H9 (cell line): ENCODE measurements at regions not wholly inside any gene's neighbourhood (a gene's known extent, or its start where the extent isn't known, plus 50 kb on each side); places are given as distances from the start of the nearest gene placed in this dataset.

Experiments
- DNase-seq: peaks from one replicate; pipeline ENCODE4 v3.0.0-alpha.2; 2017
- H2AFZ ChIP-seq: one replicate; pipeline ENCODE4 v1.6.1; 2013; ENCODE audit warnings: mild to moderate bottlenecking, low read length, control low read depth, moderate library complexity
- H2AK5ac ChIP-seq: 2 replicates; pipeline ENCODE4 v1.6.1; 2013; ENCODE audit warnings: low read length, control low read depth, mixed read lengths; ENCODE audit not compliant: insufficient read length
- H2BK120ac ChIP-seq: one replicate; pipeline ENCODE4 v1.6.1; 2013; ENCODE audit warnings: low read depth, mild to moderate bottlenecking, low read length, control low read depth, inconsistent platforms; ENCODE audit not compliant: poor library complexity, severe bottlenecking
- H2BK12ac ChIP-seq: 2 replicates; pipeline ENCODE4 v1.6.1; 2013; ENCODE audit warnings: low read length, control low read depth, mixed read lengths, low read depth; ENCODE audit not compliant: insufficient read length
- H2BK15ac ChIP-seq: 2 replicates; pipeline ENCODE4 v1.6.1; 2013; ENCODE audit warnings: low read depth, low read length, control low read depth
- H2BK20ac ChIP-seq: one replicate; pipeline ENCODE4 v1.6.1; 2013; ENCODE audit warnings: low read depth, mild to moderate bottlenecking, low read length, control low read depth, inconsistent platforms; ENCODE audit not compliant: poor library complexity, severe bottlenecking
- H2BK5ac ChIP-seq: 2 replicates; pipeline ENCODE4 v1.6.1; 2013; ENCODE audit warnings: low read length, control low read depth, mixed read lengths; ENCODE audit not compliant: insufficient read length
- H3K14ac ChIP-seq: 2 replicates; pipeline ENCODE4 v1.6.1; 2013; ENCODE audit warnings: low read length, control low read depth; ENCODE audit not compliant: insufficient read depth
- H3K18ac ChIP-seq: 2 replicates; pipeline ENCODE4 v1.6.1; 2013; ENCODE audit warnings: low read depth, mild to moderate bottlenecking, mixed read lengths, low read length, control low read depth; ENCODE audit not compliant: insufficient read length
- H3K23ac ChIP-seq: 2 replicates; pipeline ENCODE4 v1.6.1; 2013; ENCODE audit warnings: low read length, control low read depth, mixed read lengths, low read depth; ENCODE audit not compliant: insufficient read length
- H3K23me2 ChIP-seq: 2 replicates; pipeline ENCODE4 v1.6.1; 2013; ENCODE audit warnings: low read depth, mild to moderate bottlenecking, mixed read lengths, low read length, control low read depth; ENCODE audit not compliant: insufficient read length, poor library complexity, severe bottlenecking
- H3K27ac ChIP-seq: 2 replicates; pipeline ENCODE4 v1.5.1; 2013; ENCODE audit warnings: low read length, control low read depth, mixed read lengths, low read depth; ENCODE audit not compliant: insufficient read length
- H3K27me3 ChIP-seq: 2 replicates; pipeline ENCODE4 v1.6.1; 2013; ENCODE audit warnings: low read length, control low read depth, inconsistent platforms; ENCODE audit not compliant: insufficient read depth
- H3K4ac ChIP-seq: 2 replicates; pipeline ENCODE4 v1.6.1; 2013; ENCODE audit warnings: low read depth, mild to moderate bottlenecking, control low read depth, inconsistent platforms, low read length, moderate library complexity
- H3K4me1 ChIP-seq: 2 replicates; pipeline ENCODE4 v1.6.1; 2013; ENCODE audit warnings: low read length, control low read depth, inconsistent platforms; ENCODE audit not compliant: insufficient read depth
- H3K4me2 ChIP-seq: 2 replicates; pipeline ENCODE4 v1.6.1; 2013; ENCODE audit warnings: low read length, control low read depth, mixed read lengths; ENCODE audit not compliant: insufficient read length, insufficient read depth
- H3K56ac ChIP-seq: 2 replicates; pipeline ENCODE4 v1.6.1; 2013; ENCODE audit warnings: low read depth, mild to moderate bottlenecking, mixed read lengths, low read length, control low read depth; ENCODE audit not compliant: insufficient read length
- H3K79me1 ChIP-seq: 2 replicates; pipeline ENCODE4 v1.6.1; 2013; ENCODE audit warnings: low read depth, mild to moderate bottlenecking, moderate library complexity, low read length, control low read depth, inconsistent platforms; ENCODE audit not compliant: insufficient read depth, poor library complexity, severe bottlenecking
- H3K79me2 ChIP-seq: 2 replicates; pipeline ENCODE4 v1.6.1; 2013; ENCODE audit warnings: low read length, control low read depth, inconsistent platforms; ENCODE audit not compliant: insufficient read depth
- H3K9ac ChIP-seq: 2 replicates; pipeline ENCODE4 v1.6.1; 2013; ENCODE audit warnings: low read length, control low read depth, mixed read lengths; ENCODE audit not compliant: insufficient read length; ENCODE audit errors: extremely low read depth
- H3K9me3 ChIP-seq: one replicate; pipeline ENCODE4 v1.6.1; 2013; ENCODE audit warnings: low read depth, low read length, inconsistent platforms; ENCODE audit not compliant: control insufficient read depth
- H3T11ph ChIP-seq: one replicate; pipeline ENCODE4 v1.6.1; 2013; ENCODE audit warnings: mild to moderate bottlenecking, low read length, control low read depth, inconsistent platforms
- H4K20me1 ChIP-seq: one replicate; pipeline ENCODE4 v1.6.1; 2013; ENCODE audit not compliant: control insufficient read depth, insufficient read length, insufficient read depth
- H4K5ac ChIP-seq: 2 replicates; pipeline ENCODE4 v1.6.1; 2013; ENCODE audit warnings: low read depth, mild to moderate bottlenecking, mixed read lengths, low read length, control low read depth; ENCODE audit not compliant: insufficient read length
- H4K8ac ChIP-seq: replicated peaks from 2 replicates; pipeline ENCODE4 v1.6.1; 2013; ENCODE audit warnings: low read length, control low read depth, mixed read lengths, low read depth; ENCODE audit not compliant: insufficient read length
- H4K91ac ChIP-seq: 2 replicates; pipeline ENCODE4 v1.6.1; 2013; ENCODE audit warnings: low read depth, mild to moderate bottlenecking, moderate library complexity, mixed read lengths, low read length, control low read depth; ENCODE audit not compliant: insufficient read length
- H3K27ac Mint-ChIP-seq, 3 experiments: 2 replicates in 2 of 3; 3 replicates in 1 of 3; pipeline ENCODE4 v1.8.0; 2020 to 2021; ENCODE audit warnings: mixed read lengths in 3 of 3, mild to moderate bottlenecking in 1 of 3, moderate library complexity in 1 of 3
- H3K27me3 Mint-ChIP-seq: 2 replicates; pipeline ENCODE4 v1.8.0; 2021; ENCODE audit warnings: low read depth, mild to moderate bottlenecking, moderate library complexity, mixed read lengths
- H3K36me3 Mint-ChIP-seq, 3 experiments: 2 replicates in 2 of 3; 3 replicates in 1 of 3; pipeline ENCODE4 v1.8.0; 2020 to 2021; ENCODE audit warnings: low read depth in 3 of 3, mixed read lengths in 3 of 3; ENCODE audit not compliant: insufficient read depth in 1 of 3
- H3K4me1 Mint-ChIP-seq, 2 experiments: 2 replicates each; pipeline ENCODE4 v1.8.0; 2020; ENCODE audit warnings: mixed read lengths in 2 of 2
- H3K4me3 Mint-ChIP-seq, 2 experiments: 2 replicates in 1 of 2; 3 replicates in 1 of 2; pipeline ENCODE4 v1.8.0; 2020 to 2021; ENCODE audit warnings: mild to moderate bottlenecking in 2 of 2, mixed read lengths in 2 of 2, moderate library complexity in 1 of 2
- H3K9me3 Mint-ChIP-seq, 2 experiments: 2 replicates in 1 of 2; 3 replicates in 1 of 2; pipeline ENCODE4 v1.8.0; 2020; ENCODE audit warnings: mild to moderate bottlenecking in 2 of 2, mixed read lengths in 2 of 2, moderate library complexity in 1 of 2
- CTCF ChIP-seq: fragments of 200-600 bp; sonication (generic); conservative IDR thresholded peaks from 3 replicates; pipeline ENCODE4 v1.8.0; 2021; ENCODE audit warnings: antibody characterized with exemption, mild to moderate bottlenecking
- WGBS: extraction: QIAGEN DNeasy Blood & Tissue Kit; methylation state at CpG from one replicate; pipeline ENCODE4 v1.1.7; 2013; ENCODE audit warnings: missing lambda C conversion rate, low lambda C conversion rate, mixed read lengths; ENCODE audit not compliant: insufficient read length; ENCODE audit errors: extremely low coverage; 5-methylcytosine and 5-hydroxymethylcytosine counted together

- Histone ChIP-seq H4K8ac (no peak overlapping the region), H3K27me3 (no peaks in the 10 kb centered on the region), H2BK12ac (no peak overlapping the region), H2BK5ac (no peak overlapping the region), H2BK15ac (no peak overlapping the region), H3K27ac (no peak overlapping the region), H3K56ac (no peak overlapping the region), H2AFZ (no peak overlapping the region), H3K14ac (no peak overlapping the region), H3K79me1 (no peaks in the 10 kb centered on the region), H3K79me2 (no peaks in the 10 kb centered on the region), H3T11ph (no peak overlapping the region), H3K9me3 (no peaks in the 10 kb centered on the region), H2BK120ac (no peak overlapping the region), H3K23me2 (no peaks in the 10 kb centered on the region), H3K9ac (no peak overlapping the region), H2AK5ac (no peak overlapping the region), H3K4ac (no peak overlapping the region), H4K5ac (no peak overlapping the region), H3K4me2 (no peak overlapping the region), H3K23ac (no peak overlapping the region), H4K91ac (no peak overlapping the region), H4K20me1 (no peaks in the 10 kb centered on the region), H3K18ac (no peak overlapping the region), H3K4me1 (no peaks in the 10 kb centered on the region), H2BK20ac (no peak overlapping the region)
- DNase-seq, result no peak
- H3K27me3 Mint-ChIP-seq, result peaks cover 17% of the 10 kb centered on the region
- no peak overlapping the region for H3K4me3 Mint-ChIP-seq
- H3K27ac Mint-ChIP-seq, result no peak overlapping the region
- TF ChIP-seq CTCF, result no peak
- H3K36me3 Mint-ChIP-seq, result peaks cover 0 to 4% (median 0%) of the 10 kb centered on the region in 3 experiments; a peak in 1 of 7 replicates
- no peaks in the 10 kb centered on the region for H3K4me1 Mint-ChIP-seq
- no CpG with 5 or more reads among the region's 6 CpGs for WGBS
- peaks cover 8 to 17% of the 10 kb centered on the region in 2 experiments; a peak in 3 of 5 replicates for H3K9me3 Mint-ChIP-seq
Measured at GRCh38 chr22:49617264-49617663, 210.4 kb downstream of the BRD1 start.
